BE2C (cell line): ENCODE measurements at regions not wholly inside any gene's neighbourhood (a gene's known extent, or its start where the extent isn't known, plus 50 kb on each side); places are given as distances from the start of the nearest gene placed in this dataset.

Experiments
- DNase-seq: peaks from one replicate; pipeline ENCODE4 v3.0.0-alpha.2; 2020
- H3K27me3 ChIP-seq: fragments of 250-450 bp; sonication (Bioruptor Pico); 2 replicates; pipeline ENCODE4 v1.5.1; 2020; ENCODE audit warnings: mild to moderate bottlenecking
- H3K36me3 ChIP-seq: fragments of 250-450 bp; sonication (Bioruptor Pico); 2 replicates; pipeline ENCODE4 v1.5.1; 2020; ENCODE audit warnings: mild to moderate bottlenecking
- H3K4me1 ChIP-seq: fragments of 250-450 bp; sonication (Bioruptor Pico); 2 replicates; pipeline ENCODE4 v1.5.1; 2020
- H3K4me3 ChIP-seq: 2 replicates; pipeline ENCODE4 v1.5.1; 2011; ENCODE audit warnings: low read depth, low read length
- H3K9me3 ChIP-seq: fragments of 250-450 bp; sonication (Bioruptor Pico); 2 replicates; pipeline ENCODE4 v1.5.1; 2020
- CTCF ChIP-seq: IDR thresholded peaks from 2 replicates; pipeline ENCODE4 v1.5.1; 2012; ENCODE audit warnings: mild to moderate bottlenecking, low read depth, low read length

- no peaks in the 10 kb centered on the region; the same call in 1 of the 2 replicates for H3K27me3 ChIP-seq
- no peak for DNase-seq
These were observed 221.0 kb upstream of the OSR1 start for GRCh38 chr2:19579461-19579860.

DNA sequence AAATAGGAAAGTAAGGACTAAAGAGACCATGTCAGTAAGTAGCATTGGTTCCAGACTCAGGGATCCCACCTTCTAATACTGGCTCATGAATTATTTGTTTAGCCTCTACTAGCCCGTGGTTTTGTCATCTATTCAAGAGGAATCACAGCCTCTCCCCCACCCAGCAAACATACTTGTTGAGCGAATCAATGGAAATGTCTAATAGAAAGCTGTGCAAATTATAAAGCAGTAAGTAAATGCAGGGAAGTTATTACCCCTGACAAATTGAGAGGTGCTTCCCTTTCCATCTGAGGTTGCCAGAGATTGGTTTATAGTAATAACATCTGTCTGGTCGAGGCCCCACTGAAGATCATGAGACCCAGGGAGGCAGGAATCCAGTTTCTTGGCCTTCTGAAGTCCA lies 219.3 kb upstream of the OSR1 start:
- no peak overlapping the region for H3K4me3 ChIP-seq
- no peaks in the 10 kb centered on the region for H3K9me3 ChIP-seq
- H3K27me3 ChIP-seq, result no peaks in the 10 kb centered on the region; the same call in 1 of the 2 replicates
- no peak for DNase-seq
- H3K36me3 ChIP-seq, result no peaks in the 10 kb centered on the region
- no peaks in the 10 kb centered on the region for H3K4me1 ChIP-seq
- no peak for TF ChIP-seq CTCF

More at GRCh38 chr2:19579461-19579860, 221.0 kb upstream of the OSR1 start:
- H3K9me3 ChIP-seq, result no peaks in the 10 kb centered on the region
- no peak overlapping the region for H3K4me3 ChIP-seq
- no peaks in the 10 kb centered on the region for H3K36me3 ChIP-seq
- H3K4me1 ChIP-seq, result no peaks in the 10 kb centered on the region
- TF ChIP-seq CTCF, result no peak

DNA sequence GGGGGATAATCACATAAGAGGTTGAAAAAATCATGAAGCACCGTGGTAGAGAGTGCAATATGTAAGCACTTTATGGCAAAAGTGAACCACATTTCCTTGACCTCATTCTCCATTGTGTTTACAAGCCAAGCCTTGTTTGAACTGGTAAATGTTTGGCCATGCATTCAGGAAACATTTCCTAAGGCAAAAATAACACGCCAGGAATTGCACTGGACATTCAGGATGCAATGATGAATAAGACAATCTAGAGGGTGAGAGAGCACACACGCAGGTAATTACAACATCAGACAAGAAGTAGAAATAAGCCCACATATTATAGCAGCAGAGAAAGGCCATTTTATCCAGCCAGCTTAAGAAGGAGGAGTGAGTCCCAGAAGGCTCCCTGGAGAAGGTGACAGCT lies 218.0 kb upstream of the OSR1 start:
- Histone ChIP-seq H3K4me3 (no peak overlapping the region), H3K36me3 (no peaks in the 10 kb centered on the region), H3K9me3 (no peaks in the 10 kb centered on the region), H3K4me1 (no peaks in the 10 kb centered on the region), H3K27me3 (no peaks in the 10 kb centered on the region; the same call in 1 of the 2 replicates)
- no peak for TF ChIP-seq CTCF
- no peak for DNase-seq

DNA sequence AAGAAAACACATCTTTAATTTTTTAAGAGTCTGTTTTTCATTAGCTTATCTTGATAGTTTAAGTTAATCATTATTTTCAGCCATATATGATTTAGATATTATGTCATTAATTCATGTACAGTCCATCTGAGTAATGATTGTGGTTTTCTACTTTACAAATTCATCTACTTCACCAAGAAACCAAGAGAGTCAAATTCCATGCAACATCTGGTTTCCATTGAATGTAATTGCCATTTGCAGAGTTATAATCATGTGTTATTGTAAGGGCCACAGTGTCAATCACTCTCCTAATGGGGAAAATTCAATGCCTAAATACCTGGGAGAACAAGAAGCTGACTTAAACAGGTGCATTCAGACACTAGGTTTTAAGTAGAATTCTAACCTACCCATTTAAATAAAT lies 217.2 kb upstream of the OSR1 start:
- Histone ChIP-seq H3K4me3 (no peak overlapping the region), H3K9me3 (no peaks in the 10 kb centered on the region), H3K36me3 (no peaks in the 10 kb centered on the region), H3K27me3 (no peaks in the 10 kb centered on the region; the same call in 1 of the 2 replicates), H3K4me1 (no peaks in the 10 kb centered on the region)
- DNase-seq, result no peak
- no peak for TF ChIP-seq CTCF

DNA sequence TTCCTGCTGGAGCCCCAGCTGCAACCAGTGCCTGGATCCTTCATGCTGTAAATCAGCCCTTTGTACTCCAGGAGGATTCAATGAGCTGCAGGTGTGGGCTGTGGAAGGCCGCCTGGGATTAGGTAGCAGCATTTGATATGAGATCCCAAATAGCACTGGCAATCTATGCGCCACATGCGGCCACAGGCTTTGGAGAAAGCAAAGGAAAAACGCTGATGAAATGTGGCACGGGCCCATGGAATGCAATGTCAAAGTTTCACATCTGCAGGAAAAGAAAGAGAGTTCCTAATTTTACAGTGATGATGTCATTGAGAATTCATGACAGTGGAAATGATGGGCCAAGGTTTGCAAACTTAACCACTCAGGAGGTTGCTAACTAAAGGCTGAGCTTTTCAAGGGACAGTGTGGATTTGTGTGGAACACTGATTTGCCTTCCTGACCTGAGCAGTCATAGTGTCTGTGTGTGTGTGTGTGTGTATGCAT lies 216.4 kb upstream of the OSR1 start:
- Histone ChIP-seq H3K36me3 (no peaks in the 10 kb centered on the region), H3K4me1 (no peaks in the 10 kb centered on the region), H3K27me3 (no peaks in the 10 kb centered on the region; the same call in 1 of the 2 replicates), H3K9me3 (no peaks in the 10 kb centered on the region), H3K4me3 (no peak overlapping the region)
- DNase-seq, result no peak
- no peak for TF ChIP-seq CTCF

GRCh38 chr2:19573784-19574183 lies 215.4 kb upstream of the OSR1 start:
- Histone ChIP-seq H3K9me3 (no peaks in the 10 kb centered on the region), H3K36me3 (no peaks in the 10 kb centered on the region), H3K4me3 (no peak overlapping the region), H3K4me1 (no peaks in the 10 kb centered on the region), H3K27me3 (no peaks in the 10 kb centered on the region; the same call in 1 of the 2 replicates)
- no peak for DNase-seq
- TF ChIP-seq CTCF, result no peak
